Tongue (tissue), 1 donor: ENCODE measurements at regions not wholly inside any gene's neighbourhood (a gene's known extent, or its start where the extent isn't known, plus 50 kb on each side); places are given as distances from the start of the nearest gene placed in this dataset.
A peak's percentile ranks its signal among the peaks of the same experiment; 100 is the strongest.
"Not testable (repeated sequence)": the region's sequence is repeated elsewhere in the genome, so short reads cannot be mapped to it uniquely, and the experiment has no call there.

ENCODE experiments used
- DNase-seq: peaks from one replicate; pipeline ENCODE4 v3.0.0-alpha.2; 2015

GRCh38 chr2:16459606-16460005 lies 206.0 kb downstream of the CYRIA start:
- DNase-seq, result no peak

GRCh38 chr2:16454621-16455020 lies 211.0 kb downstream of the CYRIA start:
- no peak for DNase-seq

GRCh38 chr2:16452123-16452522 lies 213.5 kb downstream of the CYRIA start:
- DNase-seq, result no peak

GRCh38 chr2:16446706-16447105 lies 218.9 kb downstream of the CYRIA start:
- DNase-seq, result no peak

- no peak for DNase-seq
Observed at GRCh38 chr2:16442971-16443370, 222.7 kb downstream of the CYRIA start.

GRCh38 chr2:16441431-16441830 lies 224.2 kb downstream of the CYRIA start:
- DNase-seq, result no peak

GRCh38 chr2:16440898-16441297 lies 224.7 kb downstream of the CYRIA start:
- DNase-seq, result no peak

DNA sequence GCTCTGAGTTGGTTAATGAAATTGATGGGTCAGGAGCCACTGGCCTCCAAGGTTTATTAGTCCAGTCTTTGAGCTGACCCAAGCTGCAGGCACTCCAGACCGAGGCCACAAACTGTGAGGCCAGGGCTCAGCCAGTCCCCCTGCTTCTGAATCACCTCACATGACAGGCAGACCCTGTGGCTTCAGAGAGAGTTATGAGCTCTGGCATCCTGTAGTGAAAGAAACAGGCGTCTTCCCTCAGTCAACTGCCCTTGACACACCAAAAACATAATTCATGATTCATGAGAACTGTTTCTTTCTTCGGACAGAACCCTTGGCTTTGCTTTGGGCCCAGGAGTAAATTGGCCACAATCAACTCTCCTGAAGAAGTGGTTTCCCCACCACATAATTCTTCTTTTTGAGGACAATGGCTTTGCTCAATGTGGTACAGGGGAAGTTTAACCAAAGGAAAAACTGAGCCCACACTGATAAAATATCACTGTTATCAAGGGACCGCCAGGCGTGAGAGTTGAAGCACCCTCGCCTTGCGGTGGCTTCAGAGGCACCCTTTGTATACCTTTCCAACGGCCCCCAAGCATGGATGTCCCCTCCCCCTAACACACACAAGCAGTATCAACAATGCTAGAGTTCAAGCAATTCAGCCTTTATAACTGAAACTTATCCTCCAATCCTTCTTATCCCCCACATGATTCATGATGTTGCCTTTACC lies 226.9 kb downstream of the CYRIA start:
- DNase-seq, result no peak

- no peak for DNase-seq
Observed at GRCh38 chr2:16437189-16437588, 228.4 kb downstream of the CYRIA start.

- DNase-seq, result no peak
Observed at GRCh38 chr2:16434393-16434792, 231.2 kb downstream of the CYRIA start.

DNA sequence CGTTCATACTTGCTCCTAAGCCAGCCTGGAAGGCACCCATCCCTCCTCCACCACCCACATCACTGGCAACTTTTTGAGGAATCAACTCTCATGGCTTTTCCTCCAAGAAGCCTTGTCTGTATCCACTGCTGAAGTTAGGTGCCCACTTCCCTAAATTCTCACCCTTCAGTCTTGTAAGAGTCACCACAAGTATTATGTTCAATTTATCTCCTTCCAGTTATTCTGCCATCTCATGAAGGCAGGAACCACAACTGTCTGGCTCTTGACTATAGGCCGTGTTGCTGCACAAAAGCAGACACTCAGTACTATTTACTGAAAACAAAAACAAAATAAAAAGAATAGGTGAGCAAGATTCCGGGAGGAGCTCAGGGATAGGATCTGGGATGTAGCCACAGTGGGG lies 234.8 kb downstream of the CYRIA start:
- no peak for DNase-seq

- no peak for DNase-seq
Observed at GRCh38 chr2:16429431-16430145, 236.0 kb downstream of the CYRIA start.

- no peak for DNase-seq
Observed at GRCh38 chr2:16429002-16429401, 236.6 kb downstream of the CYRIA start.

- DNase-seq, result peak; percentile 75
Observed at GRCh38 chr2:16425462-16426336, 239.9 kb downstream of the CYRIA start.

- DNase-seq, result no peak
Observed at GRCh38 chr2:16420421-16420820, 245.2 kb downstream of the CYRIA start.

DNA sequence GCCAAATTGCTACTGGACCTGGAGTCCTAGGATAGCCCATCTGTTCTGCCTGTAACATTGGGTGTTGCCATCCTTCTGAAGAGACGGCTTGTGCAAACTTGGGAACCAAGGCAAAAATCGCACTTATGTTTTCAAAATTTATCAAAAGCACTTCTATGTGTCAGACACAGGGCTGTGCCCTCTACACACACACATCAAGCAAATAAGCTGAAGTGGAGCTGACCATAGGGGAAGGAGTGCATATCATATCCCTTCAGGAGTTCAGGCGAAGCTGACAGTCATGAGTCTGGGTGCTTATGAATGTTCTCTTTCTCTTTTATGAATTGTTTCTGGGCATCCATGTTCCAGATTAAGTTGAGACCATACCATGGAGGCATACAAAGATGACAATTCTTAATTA lies 247.9 kb downstream of the CYRIA start:
- no peak for DNase-seq

DNA sequence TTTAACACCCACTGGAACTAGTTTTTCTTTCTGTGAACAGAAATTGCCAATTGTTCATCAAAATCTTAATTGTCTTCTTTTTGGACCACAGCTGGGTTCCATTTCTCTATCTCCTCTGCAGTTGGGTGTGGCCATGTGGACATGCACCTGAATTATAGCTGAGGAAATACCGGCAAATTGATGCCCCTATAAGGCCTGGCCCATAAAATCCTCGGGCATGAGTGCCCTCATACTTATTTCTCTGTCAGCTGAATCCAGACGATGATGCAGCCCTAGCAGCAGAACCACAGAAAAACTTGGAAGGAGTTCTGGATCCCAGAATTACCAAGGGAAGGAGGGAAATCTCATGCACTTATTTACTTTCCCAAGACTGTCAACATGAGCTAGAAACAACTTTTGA lies 249.0 kb downstream of the CYRIA start:
- DNase-seq, result no peak

DNA sequence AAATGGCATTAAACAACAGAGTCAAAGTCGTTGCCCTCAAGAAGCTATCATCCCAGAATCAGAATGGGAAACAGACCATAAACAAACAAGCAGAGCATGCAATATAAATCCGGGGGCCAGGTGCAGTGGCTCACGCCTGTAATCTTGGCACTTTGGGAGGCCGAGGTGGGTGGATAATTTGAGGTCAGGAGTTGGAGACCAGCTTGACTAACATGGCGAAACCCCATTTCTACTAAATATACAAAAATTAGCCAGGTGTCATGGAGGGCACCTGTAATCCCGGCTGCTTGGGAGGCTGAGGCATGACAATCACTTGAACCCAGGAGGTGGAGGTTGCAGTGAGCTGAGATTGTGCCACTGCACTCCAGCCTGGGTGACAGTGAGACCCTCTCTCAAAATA lies 249.8 kb downstream of the CYRIA start:
- not testable (repeated sequence) for DNase-seq

GRCh38 chr2:16413947-16414346 lies 251.7 kb downstream of the CYRIA start:
- no peak for DNase-seq

- peak; percentile 53 for DNase-seq
Observed at GRCh38 chr2:16413285-16413684, 252.3 kb downstream of the CYRIA start.

DNA sequence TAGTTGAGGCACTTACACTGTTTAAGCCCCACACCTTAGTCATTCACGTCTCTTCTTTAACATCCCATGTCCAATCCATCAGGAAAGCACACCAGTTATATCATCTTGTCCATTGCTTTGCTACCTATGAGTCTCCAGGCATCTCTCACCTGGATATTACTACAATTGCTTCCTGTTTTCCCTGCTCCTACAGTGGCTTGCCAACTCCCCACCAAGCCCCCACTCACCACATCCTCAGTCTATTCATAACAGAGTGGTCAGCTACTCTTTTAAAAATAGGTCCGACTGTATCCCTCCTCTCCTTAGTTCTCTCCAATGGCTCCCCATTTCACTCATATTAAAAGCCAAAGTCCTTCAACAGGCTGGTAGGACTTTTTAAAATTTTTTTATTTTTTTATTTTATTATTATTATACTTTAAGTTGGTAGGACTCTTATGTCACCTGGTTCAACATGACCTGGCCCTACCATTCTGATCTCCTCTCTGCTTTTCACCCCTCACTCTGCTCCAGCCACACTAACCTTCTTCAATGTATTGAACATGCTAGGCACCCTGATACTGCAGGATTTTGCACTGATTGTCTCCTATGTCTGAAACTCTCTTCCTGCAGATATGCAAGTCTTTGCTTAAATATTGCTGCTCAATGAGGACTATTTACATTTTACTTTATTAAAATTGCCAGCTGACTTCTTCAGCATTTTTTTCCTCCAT lies 253.2 kb downstream of the CYRIA start:
- DNase-seq, result no peak

- no peak for DNase-seq
Observed at GRCh38 chr2:16411788-16412187, 253.8 kb downstream of the CYRIA start.
